GF-D8 (cell line): ENCODE measurements at regions not wholly inside any gene's neighbourhood (a gene's known extent, or its start where the extent isn't known, plus 50 kb on each side); places are given as distances from the start of the nearest gene placed in this dataset.

Experiments used
- DNase-seq: peaks from one replicate; lab custom pipeline; 2025; lab: John Stamatoyannopoulos, UW

GRCh38 chr12:83691730-83692129 lies 1005.0 kb downstream of the TMTC2 start:
- DNase-seq = no peak

- DNase-seq = no peak
Observed at GRCh38 chr12:83690465-83690864, 1003.8 kb downstream of the TMTC2 start.

DNA sequence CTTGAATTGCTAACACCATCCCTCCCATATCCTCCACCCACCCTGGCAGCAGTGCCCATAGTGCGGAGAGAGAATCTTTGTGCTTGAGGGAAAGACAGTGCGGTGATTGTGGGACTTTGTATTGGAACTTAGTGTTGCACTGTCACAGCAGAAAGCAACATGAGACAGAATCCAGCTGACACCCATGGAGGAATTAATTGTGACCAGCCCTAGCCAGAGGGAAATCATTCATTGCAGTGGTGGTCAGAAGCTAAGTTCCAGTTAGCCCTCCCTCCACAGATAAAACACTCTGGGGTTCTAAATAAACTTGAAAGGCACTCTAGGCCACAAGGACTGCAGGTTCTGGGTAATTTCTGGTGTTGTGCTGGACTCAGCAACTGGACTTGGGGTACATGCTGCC lies 1002.6 kb downstream of the TMTC2 start:
- no peak for DNase-seq

- DNase-seq = no peak
Observed at GRCh38 chr12:83676781-83677295, 990.1 kb downstream of the TMTC2 start.

GRCh38 chr12:83666690-83667089 lies 980.0 kb downstream of the TMTC2 start:
- DNase-seq = no peak

DNA sequence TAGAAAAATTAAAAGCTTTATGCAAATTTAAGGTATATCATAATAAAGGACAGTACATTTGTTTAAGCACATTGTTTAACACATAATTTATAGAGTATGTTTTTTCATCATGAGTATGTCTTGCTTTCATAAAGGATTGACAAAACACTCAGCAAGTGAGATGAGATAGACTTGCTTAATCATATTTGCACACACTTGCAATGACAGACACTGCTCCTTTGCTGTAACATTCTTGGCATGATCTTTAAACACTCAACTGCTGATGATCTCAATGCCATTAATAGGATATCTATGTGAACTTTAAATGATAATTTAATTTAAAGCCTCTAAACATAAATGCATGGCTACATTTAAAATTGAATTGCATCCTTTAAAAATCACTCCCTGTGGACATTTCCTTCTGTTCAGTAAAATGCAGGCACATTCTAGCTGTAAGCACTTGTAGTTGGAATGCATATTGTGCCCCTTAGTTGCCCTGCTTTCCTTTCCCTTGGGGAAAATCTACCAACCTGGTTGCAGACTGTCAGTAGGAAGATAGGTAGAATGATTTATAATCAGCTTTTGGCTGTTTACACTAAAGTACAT lies 979.0 kb downstream of the TMTC2 start:
- DNase-seq = no peak

DNA sequence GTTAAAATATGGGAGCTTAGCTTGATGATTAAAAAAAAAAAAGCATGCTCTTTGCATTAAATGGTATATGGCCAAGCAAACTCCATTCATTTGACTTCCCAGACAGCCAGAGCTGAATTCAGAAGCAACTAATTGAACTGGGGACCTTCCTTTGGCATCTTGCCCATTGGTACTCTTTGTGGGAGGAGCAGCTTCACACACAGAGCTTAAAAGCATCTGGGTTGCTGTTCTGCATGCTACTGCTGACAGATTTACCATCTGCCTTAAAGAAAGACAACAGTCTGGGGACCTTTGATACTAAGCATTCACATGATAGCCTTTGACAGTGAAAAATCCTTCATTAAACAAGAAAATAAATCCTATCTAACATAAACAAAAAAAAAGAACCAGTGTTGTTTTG lies 977.9 kb downstream of the TMTC2 start:
- no peak for DNase-seq

DNA sequence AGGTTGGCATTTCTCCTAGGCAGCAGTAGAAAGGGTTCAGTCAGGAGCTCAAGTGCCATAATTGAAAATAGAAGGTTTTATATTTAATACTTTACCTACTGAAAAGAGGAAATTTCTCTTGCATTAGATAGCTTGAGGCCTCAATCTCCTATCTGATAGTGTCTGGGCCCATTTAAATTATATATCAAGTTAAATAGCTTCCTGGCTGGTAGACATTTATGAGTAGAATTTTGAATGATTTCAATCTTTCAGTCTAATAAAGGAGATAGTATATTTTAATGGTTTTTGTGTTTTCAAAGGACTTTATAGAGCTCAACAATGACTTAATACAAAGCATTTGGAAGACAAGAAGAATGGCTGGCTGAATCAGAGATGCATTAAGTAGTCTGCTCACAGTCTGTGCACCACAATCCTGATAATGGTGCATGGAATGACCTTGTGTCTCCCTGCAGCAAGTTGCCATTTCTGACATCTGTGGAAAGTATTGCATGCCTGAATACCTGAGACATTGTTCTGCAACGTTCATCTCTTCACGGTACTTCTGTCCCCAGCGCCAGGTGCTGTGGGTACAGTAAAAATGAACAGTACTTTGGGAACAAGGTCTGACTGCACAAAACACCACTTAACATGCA lies 974.1 kb downstream of the TMTC2 start:
- no peak for DNase-seq

DNA sequence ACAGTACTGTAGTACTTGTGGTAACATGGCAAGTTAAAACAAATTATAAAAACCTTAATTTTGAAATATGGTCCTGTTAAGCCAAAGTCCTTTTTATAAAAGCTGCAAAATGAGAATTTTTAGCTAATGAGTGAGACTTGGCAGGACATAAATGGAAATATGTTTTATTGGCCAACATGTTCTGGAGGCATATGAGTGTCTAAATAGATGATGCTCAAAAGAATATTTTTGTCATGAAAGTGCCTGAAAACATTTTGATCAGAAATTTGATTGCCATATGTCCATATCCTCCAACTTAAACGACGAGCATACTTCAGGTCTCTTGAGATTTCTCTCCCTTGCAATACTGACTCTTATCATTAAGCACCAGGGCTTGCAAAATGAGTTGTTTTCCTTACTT lies 972.6 kb downstream of the TMTC2 start:
- DNase-seq = no peak

DNA sequence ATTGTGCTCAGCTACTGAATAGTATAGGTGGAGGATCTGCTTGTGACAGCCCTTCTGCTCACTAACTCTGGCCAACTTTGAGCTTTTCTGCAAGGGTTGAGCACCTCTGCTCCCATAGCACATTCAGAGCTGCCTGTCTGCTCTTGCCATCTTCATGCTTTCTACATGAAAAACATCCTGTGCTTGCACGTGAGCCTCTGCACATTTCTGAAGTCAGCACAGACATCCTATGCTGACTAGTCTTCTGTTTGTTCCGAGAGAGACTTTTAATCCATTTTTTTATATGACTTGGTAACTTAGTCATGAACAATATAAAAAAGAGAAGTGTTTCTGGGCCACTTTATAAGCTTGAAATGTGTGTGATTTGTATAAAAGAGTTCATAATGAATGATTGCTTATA lies 969.3 kb downstream of the TMTC2 start:
- DNase-seq = no peak

GRCh38 chr12:83642205-83642604 lies 955.5 kb downstream of the TMTC2 start:
- no peak for DNase-seq

DNA sequence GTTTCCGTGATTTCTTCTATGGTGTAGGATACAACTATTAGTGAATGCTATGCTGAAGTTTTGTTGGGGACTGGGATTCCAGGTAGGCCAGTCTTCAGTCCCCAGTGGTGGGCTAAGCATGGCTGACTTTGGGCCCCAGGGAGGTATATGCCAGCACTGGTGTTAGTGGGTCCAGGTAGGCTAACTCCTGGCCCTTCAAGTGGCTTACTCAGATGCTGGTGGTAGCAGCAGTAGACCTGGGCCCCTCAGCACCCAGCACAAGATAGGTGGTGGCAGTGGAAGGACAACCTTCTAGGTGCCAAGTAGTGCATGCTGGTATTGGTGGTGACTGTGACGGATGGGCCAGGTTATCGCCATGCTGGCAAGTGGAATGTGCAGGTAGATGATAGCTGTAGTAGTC lies 955.1 kb downstream of the TMTC2 start:
- DNase-seq = no peak

- DNase-seq = no peak
Observed at GRCh38 chr12:83634726-83635267, 948.1 kb downstream of the TMTC2 start.

- DNase-seq = no peak
Observed at GRCh38 chr12:83630526-83630925, 943.8 kb downstream of the TMTC2 start.

- DNase-seq = no peak
Observed at GRCh38 chr12:83629931-83630330, 943.2 kb downstream of the TMTC2 start.

DNA sequence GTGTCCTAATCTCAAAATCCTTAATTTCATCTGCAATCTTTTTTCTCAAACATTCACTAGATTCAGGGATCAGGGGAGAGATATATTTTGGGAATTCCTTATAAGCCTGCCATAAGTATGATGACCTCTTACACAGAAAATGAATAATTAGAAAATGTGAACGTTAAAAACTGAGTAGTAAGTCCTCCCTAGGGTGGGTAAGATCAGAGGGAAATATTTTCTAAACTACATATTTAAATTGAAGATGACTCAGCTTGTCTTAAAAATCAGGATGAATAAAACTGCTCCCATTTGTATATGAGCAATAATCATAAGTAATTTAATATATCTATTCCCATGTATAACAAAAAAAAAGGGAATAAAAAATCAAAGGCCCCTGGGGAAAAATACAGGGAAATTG lies 935.5 kb downstream of the TMTC2 start:
- no peak for DNase-seq

DNA sequence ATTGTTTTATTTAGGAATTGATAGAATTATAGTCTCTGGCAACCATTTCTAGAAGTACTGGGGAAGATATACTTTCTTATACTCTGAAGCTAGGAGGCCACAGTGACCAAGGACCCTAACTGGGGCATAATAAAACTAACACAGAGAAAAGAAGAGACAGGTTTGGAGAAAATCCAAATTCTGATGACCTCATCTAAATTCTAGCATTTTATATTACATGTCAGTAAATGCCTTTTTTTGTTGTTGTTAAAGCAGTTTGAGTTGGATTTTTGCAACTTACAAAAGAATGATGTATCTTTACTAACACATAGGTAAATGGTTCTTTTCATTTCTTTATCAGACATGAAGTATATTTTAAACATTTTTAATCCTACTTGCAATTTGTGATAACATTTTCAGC lies 933.3 kb downstream of the TMTC2 start:
- DNase-seq = no peak

GRCh38 chr12:83615152-83615551 lies 928.4 kb downstream of the TMTC2 start:
- no peak for DNase-seq

GRCh38 chr12:83613586-83614110 lies 926.9 kb downstream of the TMTC2 start:
- no peak for DNase-seq

- no peak for DNase-seq
Observed at GRCh38 chr12:83603106-83603505, 916.4 kb downstream of the TMTC2 start.

- DNase-seq = no peak
Observed at GRCh38 chr12:83575326-83575725, 888.6 kb downstream of the TMTC2 start.

GRCh38 chr12:83574142-83574541 lies 887.4 kb downstream of the TMTC2 start:
- DNase-seq = no peak

DNA sequence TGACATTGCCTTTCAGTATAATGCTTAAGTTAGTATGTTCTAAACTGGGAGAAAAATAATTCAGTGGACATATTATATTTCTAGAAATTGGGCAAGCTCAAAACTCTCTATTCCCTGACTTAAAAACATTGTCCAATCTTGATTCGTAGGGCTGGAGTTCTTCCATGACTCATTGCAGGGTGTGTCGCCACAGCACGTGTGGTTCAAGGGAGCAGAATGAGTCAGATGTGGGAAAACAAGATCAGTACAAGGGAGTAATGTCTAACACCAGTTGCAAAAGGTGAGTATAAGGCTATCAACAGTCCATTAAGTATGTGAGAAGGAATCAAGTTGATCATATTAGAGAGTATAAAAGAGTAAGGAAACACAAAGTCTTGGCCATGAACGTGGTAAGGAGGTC lies 887.0 kb downstream of the TMTC2 start:
- DNase-seq = no peak

DNA sequence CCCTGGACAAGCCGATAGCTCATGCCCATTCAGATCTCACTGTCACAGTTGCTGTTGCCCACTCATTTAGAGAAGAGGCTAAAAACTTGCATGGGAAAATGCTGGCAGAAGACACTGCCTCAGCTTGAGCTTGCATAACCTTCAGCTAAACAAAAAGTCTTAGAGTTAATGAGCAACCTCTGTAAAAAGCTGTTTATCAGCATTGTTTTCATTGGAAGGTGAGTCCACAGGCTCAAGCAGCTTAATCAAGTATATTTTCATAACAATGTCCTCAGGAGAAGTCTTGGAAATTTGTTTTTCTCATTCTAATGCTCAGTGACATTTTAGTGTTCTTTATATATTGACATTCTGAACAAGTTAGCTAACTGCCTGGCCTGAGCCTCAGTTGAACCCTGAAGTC lies 872.9 kb downstream of the TMTC2 start:
- no peak for DNase-seq
